ENCODE measurements at regions not wholly inside any gene's neighbourhood (a gene's known extent, or its start where the extent isn't known, plus 50 kb on each side); places are given as distances from the start of the nearest gene placed in this dataset.

GRCh38 chr1:188949701-188950100 lies 1528.0 kb downstream of the BRINP3 start:
- TF ChIP-seq TAF1 (IDR thresholded peaks at IDR 0.05; ENCODE audit: low read depth) (no peak), CEBPB (IDR thresholded peaks at IDR 0.05) (no peak), RAD21 (IDR thresholded peaks at IDR 0.05; ENCODE audit: low read depth) (no peak), EGR1 (IDR thresholded peaks at IDR 0.05) (no peak), REST (IDR thresholded peaks at IDR 0.05; ENCODE audit: low read depth) (no peak)

GRCh38 chr1:188958461-188959115 lies 1519.1 kb downstream of the BRINP3 start:
- TF ChIP-seq MAX (IDR thresholded peaks at IDR 0.05): no peak
- TF ChIP-seq REST (IDR thresholded peaks at IDR 0.05; ENCODE audit: low read depth): no peak
- TF ChIP-seq YY1 (IDR thresholded peaks at IDR 0.05; ENCODE audit: low read depth): no peak
- TF ChIP-seq RAD21 (IDR thresholded peaks at IDR 0.05; ENCODE audit: low read depth): no peak
- no peak for TF ChIP-seq EGR1 (IDR thresholded peaks at IDR 0.05)
- TF ChIP-seq NFIC (IDR thresholded peaks at IDR 0.05): no peak
- TF ChIP-seq USF1 (IDR thresholded peaks at IDR 0.05): no peak
- TF ChIP-seq TEAD4 (IDR thresholded peaks at IDR 0.05): no peak
- no peak for TF ChIP-seq TAF1 (IDR thresholded peaks at IDR 0.05; ENCODE audit: low read depth)
- no peak for TF ChIP-seq EP300 (IDR thresholded peaks at IDR 0.05; ENCODE audit: borderline replicate concordance)
- TF ChIP-seq CEBPB (IDR thresholded peaks at IDR 0.05): no peak
- TF ChIP-seq CREB1 (IDR thresholded peaks at IDR 0.05; ENCODE audit: low read depth): no peak
- TF ChIP-seq ZBTB7A (IDR thresholded peaks at IDR 0.05; ENCODE audit: low read depth): no peak

GRCh38 chr1:188986745-188987417 lies 1490.8 kb downstream of the BRINP3 start:
- no peak for TF ChIP-seq TCF12 (IDR thresholded peaks at IDR 0.05; ENCODE audit: low read depth)
- no peak for TF ChIP-seq ZBTB7A (IDR thresholded peaks at IDR 0.05; ENCODE audit: low read depth)
- no peak for TF ChIP-seq TAF1 (IDR thresholded peaks at IDR 0.05; ENCODE audit: low read depth)
- TF ChIP-seq REST (IDR thresholded peaks at IDR 0.05; ENCODE audit: low read depth): no peak
- no peak for TF ChIP-seq YY1 (IDR thresholded peaks at IDR 0.05; ENCODE audit: low read depth)
- TF ChIP-seq TEAD4 (IDR thresholded peaks at IDR 0.05): no peak
- no peak for TF ChIP-seq RAD21 (IDR thresholded peaks at IDR 0.05; ENCODE audit: low read depth)
- TF ChIP-seq CREB1 (IDR thresholded peaks at IDR 0.05; ENCODE audit: low read depth): no peak
- TF ChIP-seq USF1 (IDR thresholded peaks at IDR 0.05): no peak
- no peak for TF ChIP-seq NFIC (IDR thresholded peaks at IDR 0.05)

- TF ChIP-seq REST (IDR thresholded peaks at IDR 0.05; ENCODE audit: low read depth): no peak
- TF ChIP-seq MAX (IDR thresholded peaks at IDR 0.05): no peak
- TF ChIP-seq TAF1 (IDR thresholded peaks at IDR 0.05; ENCODE audit: low read depth): no peak
- no peak for TF ChIP-seq ZBTB7A (IDR thresholded peaks at IDR 0.05; ENCODE audit: low read depth)
- TF ChIP-seq RAD21 (IDR thresholded peaks at IDR 0.05; ENCODE audit: low read depth): no peak
- no peak for TF ChIP-seq YY1 (IDR thresholded peaks at IDR 0.05; ENCODE audit: low read depth)
- TF ChIP-seq CEBPB (IDR thresholded peaks at IDR 0.05): no peak
- TF ChIP-seq TEAD4 (IDR thresholded peaks at IDR 0.05): no peak
- TF ChIP-seq CREB1 (IDR thresholded peaks at IDR 0.05; ENCODE audit: low read depth): no peak
Measured at GRCh38 chr1:188988589-188988988, 1489.1 kb downstream of the BRINP3 start.
